Spleen (tissue), 11 donors: ENCODE measurements at regions not wholly inside any gene's neighbourhood (a gene's known extent, or its start where the extent isn't known, plus 50 kb on each side); places are given as distances from the start of the nearest gene placed in this dataset.

Experiments
- DNase-seq: peaks from one replicate; pipeline ENCODE4 v3.0.0-alpha.2; 2020
- H3K27ac ChIP-seq, 8 donors: fragments of 200-600 bp; sonication (generic) in 7 of 8; 1 replicate in 4 of 8; 2 replicates in 4 of 8; pipeline versions ENCODE4 v1.5.0 to v1.8.0; 2016 to 2021; ENCODE audit warnings: inconsistent platforms in 4 of 8, mild to moderate bottlenecking in 4 of 8, moderate library complexity in 1 of 8
- H3K27me3 ChIP-seq, 7 donors: fragments of 200-600 bp; sonication (generic) in 6 of 7; replicated peaks in 1 of 7; 1 replicate in 4 of 7; 2 replicates in 3 of 7; pipeline versions ENCODE4 v1.5.0 to v1.8.0; 2016 to 2021; ENCODE audit warnings: inconsistent platforms in 3 of 7, mild to moderate bottlenecking in 1 of 7
- H3K36me3 ChIP-seq, 6 donors: fragments of 200-600 bp; sonication (generic) in 5 of 6; 1 replicate in 4 of 6; 2 replicates in 2 of 6; pipeline versions ENCODE4 v1.5.0 to v1.8.0; 2016 to 2021; ENCODE audit warnings: inconsistent platforms in 2 of 6
- H3K4me1 ChIP-seq, 6 donors: fragments of 200-600 bp; sonication (generic) in 5 of 6; 1 replicate in 3 of 6; 2 replicates in 3 of 6; pipeline versions ENCODE4 v1.5.0 to v1.8.0; 2016 to 2021; ENCODE audit warnings: inconsistent platforms in 3 of 6
- H3K4me3 ChIP-seq, 8 donors: fragments of 200-600 bp; sonication (generic) in 7 of 8; 1 replicate in 4 of 8; 2 replicates in 4 of 8; pipeline versions ENCODE4 v1.5.0 to v1.8.0; 2016 to 2021; ENCODE audit warnings: inconsistent platforms in 4 of 8, mild to moderate bottlenecking in 4 of 8, moderate library complexity in 2 of 8
- H3K9me3 ChIP-seq, 8 donors: fragments of 200-600 bp; sonication (generic) in 7 of 8; 1 replicate in 4 of 8; 2 replicates in 4 of 8; pipeline versions ENCODE4 v1.5.0 to v1.8.0; 2016 to 2021; ENCODE audit warnings: inconsistent platforms in 4 of 8
- CTCF ChIP-seq, 11 experiments: fragments of 200-600 bp in 7 of 11; fragments of 450-650 bp in 4 of 11; sonication (generic) in 4 of 11; IDR thresholded peaks in 8 of 11; conservative IDR thresholded peaks in 3 of 11; 1 replicate in 7 of 11; 2 replicates in 4 of 11; pipeline versions ENCODE4 v1.4.0 to v1.8.0; 2016 to 2021; ENCODE audit warnings: antibody characterized with exemption in 11 of 11, inconsistent platforms in 4 of 11, mild to moderate bottlenecking in 1 of 11
- POLR2A ChIP-seq, 3 donors: fragments of 450-650 bp; IDR thresholded peaks; one replicate each; pipeline ENCODE4 v1.5.1; 2017; ENCODE audit warnings: antibody characterized with exemption in 3 of 3, mild to moderate bottlenecking in 1 of 3
- POLR2AphosphoS5 ChIP-seq, 3 donors: sonication (generic); formaldehyde crosslinking; IDR thresholded peaks; one replicate each; pipeline ENCODE4 v1.5.1; 2017; ENCODE audit warnings: antibody characterized with exemption in 3 of 3
- WGBS, 5 donors: extraction: QIAGEN DNeasy Blood & Tissue Kit in 3 of 5; methylation state at CpG; one replicate each; pipeline versions ENCODE4 v1.1.5 to v1.1.7; 2013 to 2018; 5-methylcytosine and 5-hydroxymethylcytosine counted together
- intact Hi-C: fragments of 100-400 bp; cut with DNase I; formaldehyde crosslinking; loops from one replicate; pipeline ENCODE4 v1.15.0; 2023; ENCODE audit warnings: low total_unique reads
- donor health status: healthy with polysubstance abuse.
- donor health status: DM: no; HTN: no; CAD: no; lungs with moderate emphysema.
- donor health status: DM: no; HTN: no; CAD: no.
- donor health status: Bipolar disorder and iron deficiency.
- donor health status: healthy.
- donor health status: DM: no; HTN: no; CAD: no.
- donor health status: DM: yes; HTN: yes; CAD: no.

GRCh38 chr12:130100634-130101362, 61.5 kb upstream of the FZD10 start:
- Histone ChIP-seq H3K9me3 (peaks cover 0 to 7% (median 0%) of the 10 kb centered on the region in 8 donors), H3K27ac (no peak overlapping the region), H3K27me3 (peaks cover 0 to 55% (median 4%) of the 10 kb centered on the region in 7 donors), H3K36me3 (no peaks in the 10 kb centered on the region), H3K4me1 (peaks cover 0 to 5% (median 0%) of the 10 kb centered on the region in 6 donors), H3K4me3 (no peak overlapping the region)
- TF ChIP-seq CTCF (IDR thresholded peaks at IDR 0.05 in 8 of 11, conservative IDR thresholded peaks at IDR 0.05 in 3 of 11) = no peak
- no peak for TF ChIP-seq POLR2AphosphoS5 (IDR thresholded peaks at IDR 0.05)
- TF ChIP-seq POLR2A (IDR thresholded peaks at IDR 0.05) = no peak
- 73 to 85% (median 79%) methylated on average over 8 of the region's 8 CpGs for WGBS, 5 donors
- no peak for DNase-seq
- intact Hi-C loops = no loop called here

DNA sequence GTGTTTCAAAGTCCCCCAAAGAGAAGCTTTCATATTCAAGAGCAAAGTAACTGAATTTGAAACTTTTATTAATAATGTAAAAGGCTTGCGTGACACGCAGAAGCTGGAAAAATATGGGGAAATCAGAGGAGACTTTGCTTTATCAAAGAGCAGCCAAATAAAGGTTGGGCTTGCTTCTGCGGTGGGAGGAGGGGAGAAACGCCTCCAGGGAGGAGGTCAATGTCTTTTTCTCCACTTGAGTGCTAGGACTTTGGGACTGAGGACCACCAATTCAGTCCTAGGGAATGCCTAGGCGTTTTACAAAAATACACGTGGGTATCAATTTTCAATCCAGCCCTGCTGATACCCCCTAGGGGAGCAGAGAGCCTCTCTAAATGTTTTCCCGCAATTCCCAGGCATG, 60.9 kb upstream of the FZD10 start:
- TF ChIP-seq POLR2A (IDR thresholded peaks at IDR 0.05) (no peak), POLR2AphosphoS5 (IDR thresholded peaks at IDR 0.05) (no peak), CTCF (IDR thresholded peaks at IDR 0.05 in 8 of 11, conservative IDR thresholded peaks at IDR 0.05 in 3 of 11) (no peak)
- Histone ChIP-seq H3K9me3 (peaks cover 0 to 7% (median 0%) of the 10 kb centered on the region in 8 donors), H3K27me3 (peaks cover 0 to 60% (median 4%) of the 10 kb centered on the region in 7 donors), H3K4me3 (no peak overlapping the region), H3K27ac (no peak overlapping the region), H3K4me1 (peaks cover 0 to 5% (median 0%) of the 10 kb centered on the region in 6 donors), H3K36me3 (no peaks in the 10 kb centered on the region)
- no peak for DNase-seq
- intact Hi-C loops = no loop called here
- 43 to 56% (median 48%) methylated on average over 7 of the region's 7 CpGs for WGBS, 5 donors

DNA sequence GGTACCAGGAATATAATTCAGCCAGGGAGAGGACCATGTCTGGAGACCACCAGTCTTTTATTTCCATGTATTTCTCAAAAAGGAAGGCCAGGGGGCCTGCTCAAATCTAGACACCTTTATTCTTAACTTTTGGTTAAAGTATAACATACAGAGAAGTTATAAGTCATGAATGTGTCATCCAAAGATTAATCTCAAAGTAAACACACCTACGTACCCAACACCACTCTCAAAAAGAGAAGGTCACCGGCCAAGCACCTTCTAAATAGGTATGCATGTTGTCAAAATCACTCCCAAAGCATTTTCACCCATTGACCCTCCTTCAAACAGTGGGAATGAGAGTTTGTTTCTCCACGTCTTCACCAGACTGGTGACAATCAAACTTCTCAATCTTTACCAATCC, 60.0 kb upstream of the FZD10 start:
- 71 to 87% (median 74%) methylated on average over 3 of the region's 3 CpGs for WGBS, 5 donors
- DNase-seq = no peak
- Histone ChIP-seq H3K4me1 (peaks cover 0 to 5% (median 0%) of the 10 kb centered on the region in 6 donors), H3K27me3 (peaks cover 0 to 60% (median 4%) of the 10 kb centered on the region in 7 donors), H3K27ac (no peak overlapping the region), H3K9me3 (peaks cover 0 to 7% (median 0%) of the 10 kb centered on the region in 8 donors), H3K36me3 (no peaks in the 10 kb centered on the region), H3K4me3 (no peak overlapping the region)
- no peak for TF ChIP-seq POLR2A (IDR thresholded peaks at IDR 0.05)
- no peak for TF ChIP-seq POLR2AphosphoS5 (IDR thresholded peaks at IDR 0.05)
- no peak for TF ChIP-seq CTCF (IDR thresholded peaks at IDR 0.05 in 8 of 11, conservative IDR thresholded peaks at IDR 0.05 in 3 of 11)
- intact Hi-C loops = no loop called here

DNA sequence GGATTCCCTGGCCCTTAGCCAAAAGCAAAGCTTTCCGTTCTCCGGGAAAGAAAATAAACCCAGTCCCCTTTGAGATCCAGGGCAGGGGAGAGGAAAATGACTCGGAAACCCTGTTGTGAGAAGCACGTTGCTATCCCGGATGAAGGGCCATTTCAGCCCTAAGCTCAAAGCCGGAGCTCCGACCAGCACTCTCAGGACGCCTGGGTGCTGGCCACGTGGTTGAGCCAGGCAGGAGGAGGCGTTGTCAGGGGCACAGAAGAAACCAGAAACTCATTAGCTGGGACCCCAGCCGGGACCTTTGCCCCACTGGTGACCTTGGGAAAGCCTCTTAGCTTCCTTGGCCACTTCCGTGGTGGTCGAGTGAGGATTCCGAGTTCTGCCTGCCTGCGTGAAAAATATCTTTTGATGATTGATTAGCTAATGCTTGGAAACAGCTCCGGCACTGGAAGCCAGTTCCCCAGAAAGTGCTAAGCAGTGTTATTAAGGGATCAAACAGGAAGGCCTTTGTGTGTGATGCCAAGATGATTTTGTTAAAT, 57.6 kb upstream of the FZD10 start:
- TF ChIP-seq POLR2AphosphoS5 (IDR thresholded peaks at IDR 0.05) (no peak), POLR2A (IDR thresholded peaks at IDR 0.05) (no peak), CTCF (IDR thresholded peaks at IDR 0.05 in 8 of 11, conservative IDR thresholded peaks at IDR 0.05 in 3 of 11) (no peak)
- WGBS, 5 donors = 5 to 8% (median 6%) methylated on average over 13 to 16 of the region's 16 CpGs
- H3K4me3 ChIP-seq = no peak overlapping the region

More for the DNA sequence above, 57.6 kb upstream of the FZD10 start:
- Histone ChIP-seq H3K27ac (no peak overlapping the region), H3K9me3 (peaks cover 0 to 20% (median 6%) of the 10 kb centered on the region in 8 donors), H3K27me3 (peaks cover 0 to 51% (median 4%) of the 10 kb centered on the region in 7 donors), H3K4me1 (peaks cover 0 to 5% (median 0%) of the 10 kb centered on the region in 6 donors), H3K36me3 (no peaks in the 10 kb centered on the region)
- DNase-seq = no peak
- intact Hi-C loops = no loop called here
